IMR-90 (cell line): ENCODE measurements at regions not wholly inside any gene's neighbourhood (a gene's known extent, or its start where the extent isn't known, plus 50 kb on each side); places are given as distances from the start of the nearest gene placed in this dataset.

Experiments used
- ATAC-seq: fragments of 200-7000 bp; cut with Tn5 transposase; 2 replicates; pipeline ENCODE4 v1.9.1; 2020; ENCODE audit warnings: low read depth, mild to moderate bottlenecking, moderate library complexity
- BruUV-seq: library from RNA; stranded (reverse); fragments of 400-500 nt; replicated peaks from 2 replicates; lab custom pipeline; 2021; lab: Mats Ljungman, UMichigan
- CTCF ChIA-PET: fragments of 300-600 bp; formaldehyde crosslinking; extraction: SDS; loops from one replicate; lab custom pipeline; 2021; ENCODE audit warnings: antibody characterized with exemption; lab: Yijun Ruan, JAX
- POLR2A ChIA-PET: fragments of 300-600 bp; sonication (Branson Sonifier 250); formaldehyde crosslinking; loops from one replicate; lab custom pipeline; 2022; ENCODE audit warnings: antibody characterized with exemption; ENCODE audit not compliant: unreplicated experiment; lab: Charles Lee
- DNase-seq: peaks from one replicate; pipeline ENCODE4 v3.0.0; 2013
- H2AFZ ChIP-seq: replicated peaks from 2 replicates; pipeline ENCODE3; 2013; ENCODE audit warnings: low read length, mild to moderate bottlenecking; ENCODE audit not compliant: poor library complexity
- H2AK5ac ChIP-seq: 2 replicates; pipeline ENCODE4 v1.6.1; 2013; ENCODE audit warnings: low read depth, low read length, inconsistent platforms
- H2AK9ac ChIP-seq: replicated peaks from 2 replicates; pipeline ENCODE3; 2013; ENCODE audit warnings: mild to moderate bottlenecking, low read depth, low read length, moderate library complexity; ENCODE audit not compliant: poor library complexity
- H2BK120ac ChIP-seq: 2 replicates; pipeline ENCODE4 v1.6.1; 2013; ENCODE audit warnings: low read depth, low read length, inconsistent platforms
- H2BK15ac ChIP-seq: 3 replicates; pipeline ENCODE4 v1.6.1; 2013; ENCODE audit warnings: low read depth, low read length, inconsistent platforms
- H2BK20ac ChIP-seq: 2 replicates; pipeline ENCODE4 v1.6.1; 2013; ENCODE audit warnings: low read depth, mild to moderate bottlenecking, inconsistent platforms, low read length, moderate library complexity
- H2BK5ac ChIP-seq: 2 replicates; pipeline ENCODE4 v1.6.1; 2013; ENCODE audit warnings: mild to moderate bottlenecking, low read depth, low read length, inconsistent platforms; ENCODE audit not compliant: poor library complexity, severe bottlenecking
- H3K14ac ChIP-seq: replicated peaks from 2 replicates; pipeline ENCODE4 v1.6.1; 2013; ENCODE audit warnings: low read depth, low read length, inconsistent platforms
- H3K18ac ChIP-seq: 2 replicates; pipeline ENCODE4 v1.6.1; 2013; ENCODE audit warnings: low read depth, low read length, control low read depth
- H3K23ac ChIP-seq: 2 replicates; pipeline ENCODE4 v1.6.1; 2013; ENCODE audit warnings: low read depth, low read length, inconsistent platforms
- H3K27ac ChIP-seq: 2 replicates; pipeline ENCODE4 v1.5.1; 2013; ENCODE audit warnings: mild to moderate bottlenecking, control low read depth, low read length; ENCODE audit not compliant: insufficient read depth
- H3K27me3 ChIP-seq: 2 replicates; pipeline ENCODE4 v1.6.1; 2013; ENCODE audit warnings: low read length; ENCODE audit not compliant: control insufficient read depth, insufficient read depth
- H3K36me3 ChIP-seq: 2 replicates; pipeline ENCODE4 v1.6.1; 2013; ENCODE audit warnings: low read length, mixed read lengths; ENCODE audit not compliant: control insufficient read depth, insufficient read depth
- H3K4ac ChIP-seq: 2 replicates; pipeline ENCODE4 v1.6.1; 2013; ENCODE audit warnings: low read depth, low read length, inconsistent platforms
- H3K4me1 ChIP-seq: 2 replicates; pipeline ENCODE4 v1.6.1; 2013; ENCODE audit warnings: low read length, mixed read lengths; ENCODE audit not compliant: control insufficient read depth, insufficient read depth
- H3K4me2 ChIP-seq: 2 replicates; pipeline ENCODE4 v1.6.1; 2013; ENCODE audit warnings: low read depth, mild to moderate bottlenecking, control low read depth, low read length, moderate library complexity
- H3K4me3 ChIP-seq: 2 replicates; pipeline ENCODE4 v1.5.1; 2013; ENCODE audit warnings: low read depth, mild to moderate bottlenecking, control low read depth, low read length, moderate library complexity; ENCODE audit not compliant: insufficient read depth
- H3K56ac ChIP-seq: 2 replicates; pipeline ENCODE4 v1.6.1; 2013; ENCODE audit warnings: low read length, inconsistent platforms; ENCODE audit not compliant: insufficient read depth; ENCODE audit errors: extremely low read depth
- H3K79me1 ChIP-seq, 2 experiments: 2 replicates each; pipeline ENCODE4 v1.6.1; 2013; ENCODE audit warnings: low read length in 2 of 2, inconsistent platforms in 1 of 2, low read depth in 1 of 2
- H3K9ac ChIP-seq: 2 replicates; pipeline ENCODE4 v1.6.1; 2013; ENCODE audit warnings: low read depth, low read length, control low read depth
- H3K9me1 ChIP-seq: 2 replicates; pipeline ENCODE4 v1.6.1; 2013; ENCODE audit warnings: low read length, inconsistent platforms; ENCODE audit not compliant: insufficient read depth
- H3K9me3 ChIP-seq: 2 replicates; pipeline ENCODE4 v1.6.1; 2013; ENCODE audit warnings: low read length; ENCODE audit not compliant: control insufficient read depth, insufficient read depth
- H4K20me1 ChIP-seq: 2 replicates; pipeline ENCODE4 v1.6.1; 2013; ENCODE audit warnings: low read length, inconsistent platforms; ENCODE audit not compliant: insufficient read depth
- H4K5ac ChIP-seq: 2 replicates; pipeline ENCODE4 v1.6.1; 2013; ENCODE audit warnings: mild to moderate bottlenecking, low read depth, low read length, control low read depth
- H4K8ac ChIP-seq, 2 experiments: 2 replicates each; pipeline ENCODE4 v1.6.1; 2013; ENCODE audit warnings: low read depth in 2 of 2, low read length in 2 of 2, control low read depth in 1 of 2, inconsistent platforms in 1 of 2
- H4K91ac ChIP-seq: 2 replicates; pipeline ENCODE4 v1.6.1; 2013; ENCODE audit warnings: low read depth, low read length, inconsistent platforms; ENCODE audit not compliant: insufficient read depth
- BHLHE40 ChIP-seq: fragments of 150-350 bp; IDR thresholded peaks from 2 replicates; pipeline ENCODE4 v1.6.1; 2016; ENCODE audit warnings: mild to moderate bottlenecking, low read depth, low read length
- CEBPB ChIP-seq: IDR thresholded peaks from 2 replicates; pipeline ENCODE4 v1.6.1; 2012; ENCODE audit warnings: low read depth, low read length, improper control_type of control experiment
- CHD1 ChIP-seq: IDR thresholded peaks from 2 replicates; pipeline ENCODE4 v1.6.1; 2012; ENCODE audit warnings: low read depth, low read length, improper control_type of control experiment
- FOS ChIP-seq: fragments of 150-350 bp; IDR thresholded peaks from 2 replicates; pipeline ENCODE4 v1.6.1; 2016; ENCODE audit warnings: low read depth, low read length
- MAFK ChIP-seq: IDR thresholded peaks from 2 replicates; pipeline ENCODE4 v1.6.1; 2012; ENCODE audit warnings: low read depth, low read length, improper control_type of control experiment
- MAZ ChIP-seq: IDR thresholded peaks from 2 replicates; pipeline ENCODE4 v1.6.1; 2012; ENCODE audit warnings: low read depth, mild to moderate bottlenecking, low read length, improper control_type of control experiment, moderate library complexity, borderline replicate concordance
- MXI1 ChIP-seq: IDR thresholded peaks from 2 replicates; pipeline ENCODE4 v1.6.1; 2012; ENCODE audit warnings: low read depth, mild to moderate bottlenecking, low read length, moderate library complexity, borderline replicate concordance
- NFE2L2 ChIP-seq: fragments of 150-350 bp; IDR thresholded peaks from 2 replicates; pipeline ENCODE4 v1.6.1; 2016; ENCODE audit warnings: low read depth, mild to moderate bottlenecking, low read length
- POLR2A ChIP-seq: IDR thresholded peaks from 2 replicates; pipeline ENCODE4 v1.6.1; 2012; ENCODE audit warnings: mild to moderate bottlenecking, low read depth, low read length
- RAD21 ChIP-seq: IDR thresholded peaks from 2 replicates; pipeline ENCODE4 v1.6.1; 2012; ENCODE audit warnings: low read length, improper control_type of control experiment
- RCOR1 ChIP-seq: IDR thresholded peaks from 2 replicates; pipeline ENCODE4 v1.6.1; 2012; ENCODE audit warnings: mild to moderate bottlenecking, low read length, improper control_type of control experiment; ENCODE audit not compliant: insufficient replicate concordance
- RFX5 ChIP-seq: IDR thresholded peaks from 2 replicates; pipeline ENCODE4 v1.8.0; 2012; ENCODE audit warnings: low read depth, mild to moderate bottlenecking, low read length, moderate library complexity
- SMC3 ChIP-seq: fragments of 150-350 bp; IDR thresholded peaks from 2 replicates; pipeline ENCODE4 v1.6.1; 2016; ENCODE audit warnings: low read depth, mild to moderate bottlenecking, antibody characterized with exemption, low read length, moderate library complexity
- WGBS, 2 experiments: methylation state at CpG; one replicate each; pipeline versions ENCODE4 v1.1.5 to v1.1.7; 2013; ENCODE audit warnings: missing lambda C conversion rate in 2 of 2; ENCODE audit not compliant: insufficient read length in 1 of 2; ENCODE audit errors: extremely low coverage in 2 of 2; 5-methylcytosine and 5-hydroxymethylcytosine counted together
- dilution Hi-C: fragments of 300-500 bp; cut with HindIII; formaldehyde crosslinking; loops from one replicate; pipeline ENCODE4 v1.14.3; 2018; ENCODE audit warnings: low sequenced_read_pairs; ENCODE audit not compliant: unreplicated experiment
- in situ Hi-C: fragments of 300-500 bp; cut with MboI; formaldehyde crosslinking; loops from 3 replicates; pipeline ENCODE4 v1.14.3; 2019; ENCODE audit warnings: low sequenced_read_pairs, inconsistent platforms, mixed read lengths
- intact Hi-C: fragments of 100-400 bp; cut with micrococcal nuclease; formaldehyde crosslinking; loops from 2 replicates; pipeline ENCODE4 v1.10.0; 2022
- TF ChIP-seq, protein P1 (sequence below): fragments of 150-350 bp; IDR thresholded peaks from 2 replicates; pipeline ENCODE4 v1.6.1; 2017; ENCODE audit warnings: mild to moderate bottlenecking, antibody characterized with exemption, low read length, low read depth
- TF ChIP-seq, protein P2 (sequence below): conservative IDR thresholded peaks from 2 replicates; pipeline ENCODE4 v1.5.1; 2012; ENCODE audit warnings: mild to moderate bottlenecking, low read depth, low read length, improper control_type of control experiment
- TF ChIP-seq, protein P3 (sequence below): fragments of 150-350 bp; IDR thresholded peaks from 2 replicates; pipeline ENCODE4 v1.6.1; 2016; ENCODE audit warnings: low read depth, mild to moderate bottlenecking, low read length, moderate library complexity, borderline replicate concordance

DNA sequence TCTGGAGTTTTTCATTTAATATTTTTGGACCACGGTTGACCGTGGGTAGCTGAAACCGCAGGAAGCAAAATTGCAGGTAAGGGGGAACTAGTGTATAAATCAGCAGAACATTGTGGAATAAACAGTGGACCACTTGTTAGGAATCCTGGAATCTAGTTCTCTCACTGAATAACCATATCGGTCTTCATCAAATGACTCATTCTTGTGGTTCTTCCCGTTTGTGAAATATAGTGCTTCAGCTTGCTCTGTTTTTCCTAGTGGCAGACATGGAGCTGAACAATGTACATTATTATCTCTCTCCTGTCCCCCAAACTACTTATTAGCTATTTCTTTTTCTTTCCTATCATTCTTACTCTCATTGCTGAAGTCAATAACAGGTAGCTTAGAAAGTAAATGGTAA lies 61.9 kb downstream of the HSPA13 start:
- dilution Hi-C loops (no loop called here), in situ Hi-C loops (no loop called here)

More for the DNA sequence above, 61.9 kb downstream of the HSPA13 start:
- Histone ChIP-seq H3K36me3 (no peaks in the 10 kb centered on the region), H3K14ac (no peak overlapping the region), H3K4me3 (no peak overlapping the region), H3K4me1 (no peaks in the 10 kb centered on the region), H2BK20ac (no peak overlapping the region), H3K4me2 (no peak overlapping the region), H2AK5ac (no peak overlapping the region), H2AFZ (no peak overlapping the region), H4K5ac (no peak overlapping the region), H4K8ac (no peak overlapping the region), H3K9me3 (no peaks in the 10 kb centered on the region), H4K91ac (no peak overlapping the region), H3K18ac (no peak overlapping the region), H2AK9ac (no peak overlapping the region), H3K27ac (no peak overlapping the region), H4K20me1 (no peaks in the 10 kb centered on the region), H2BK15ac (no peak overlapping the region), H3K9ac (no peak overlapping the region), H3K27me3 (no peaks in the 10 kb centered on the region), H3K4ac (no peak overlapping the region), H2BK5ac (no peak overlapping the region), H3K56ac (no peak overlapping the region), H3K9me1 (no peaks in the 10 kb centered on the region), H2BK120ac (no peak overlapping the region), H3K23ac (no peak overlapping the region), H3K79me1 (no peaks in the 10 kb centered on the region)
- DNase-seq = peak; percentile 0
- intact Hi-C loops = no loop called here
- no peak for ATAC-seq
- no TSS peak for BruUV-seq
- POLR2A ChIA-PET = no interaction called here
- WGBS, 2 experiments = no CpG with 5 or more reads among the region's 5 CpGs
- CTCF ChIA-PET = no interaction called here
- no peak for TF ChIP-seq MXI1
- no peak for TF ChIP-seq RCOR1
- TF ChIP-seq BHLHE40 = no peak
- TF ChIP-seq, protein P1, sequence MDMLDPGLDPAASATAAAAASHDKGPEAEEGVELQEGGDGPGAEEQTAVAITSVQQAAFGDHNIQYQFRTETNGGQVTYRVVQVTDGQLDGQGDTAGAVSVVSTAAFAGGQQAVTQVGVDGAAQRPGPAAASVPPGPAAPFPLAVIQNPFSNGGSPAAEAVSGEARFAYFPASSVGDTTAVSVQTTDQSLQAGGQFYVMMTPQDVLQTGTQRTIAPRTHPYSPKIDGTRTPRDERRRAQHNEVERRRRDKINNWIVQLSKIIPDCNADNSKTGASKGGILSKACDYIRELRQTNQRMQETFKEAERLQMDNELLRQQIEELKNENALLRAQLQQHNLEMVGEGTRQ = no peak
- TF ChIP-seq FOS = no peak
- TF ChIP-seq MAFK = no peak
- TF ChIP-seq, protein P2, sequence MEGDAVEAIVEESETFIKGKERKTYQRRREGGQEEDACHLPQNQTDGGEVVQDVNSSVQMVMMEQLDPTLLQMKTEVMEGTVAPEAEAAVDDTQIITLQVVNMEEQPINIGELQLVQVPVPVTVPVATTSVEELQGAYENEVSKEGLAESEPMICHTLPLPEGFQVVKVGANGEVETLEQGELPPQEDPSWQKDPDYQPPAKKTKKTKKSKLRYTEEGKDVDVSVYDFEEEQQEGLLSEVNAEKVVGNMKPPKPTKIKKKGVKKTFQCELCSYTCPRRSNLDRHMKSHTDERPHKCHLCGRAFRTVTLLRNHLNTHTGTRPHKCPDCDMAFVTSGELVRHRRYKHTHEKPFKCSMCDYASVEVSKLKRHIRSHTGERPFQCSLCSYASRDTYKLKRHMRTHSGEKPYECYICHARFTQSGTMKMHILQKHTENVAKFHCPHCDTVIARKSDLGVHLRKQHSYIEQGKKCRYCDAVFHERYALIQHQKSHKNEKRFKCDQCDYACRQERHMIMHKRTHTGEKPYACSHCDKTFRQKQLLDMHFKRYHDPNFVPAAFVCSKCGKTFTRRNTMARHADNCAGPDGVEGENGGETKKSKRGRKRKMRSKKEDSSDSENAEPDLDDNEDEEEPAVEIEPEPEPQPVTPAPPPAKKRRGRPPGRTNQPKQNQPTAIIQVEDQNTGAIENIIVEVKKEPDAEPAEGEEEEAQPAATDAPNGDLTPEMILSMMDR = no peak
- no peak for TF ChIP-seq POLR2A
- TF ChIP-seq CEBPB = no peak
- TF ChIP-seq RAD21 = no peak
- TF ChIP-seq SMC3 = no peak
- no peak for TF ChIP-seq CHD1
- TF ChIP-seq RFX5 = no peak
- TF ChIP-seq, protein P3, sequence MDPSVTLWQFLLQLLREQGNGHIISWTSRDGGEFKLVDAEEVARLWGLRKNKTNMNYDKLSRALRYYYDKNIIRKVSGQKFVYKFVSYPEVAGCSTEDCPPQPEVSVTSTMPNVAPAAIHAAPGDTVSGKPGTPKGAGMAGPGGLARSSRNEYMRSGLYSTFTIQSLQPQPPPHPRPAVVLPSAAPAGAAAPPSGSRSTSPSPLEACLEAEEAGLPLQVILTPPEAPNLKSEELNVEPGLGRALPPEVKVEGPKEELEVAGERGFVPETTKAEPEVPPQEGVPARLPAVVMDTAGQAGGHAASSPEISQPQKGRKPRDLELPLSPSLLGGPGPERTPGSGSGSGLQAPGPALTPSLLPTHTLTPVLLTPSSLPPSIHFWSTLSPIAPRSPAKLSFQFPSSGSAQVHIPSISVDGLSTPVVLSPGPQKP = no peak
- no peak for TF ChIP-seq MAZ
- no peak for TF ChIP-seq NFE2L2
